H9 (cell line): ENCODE measurements at regions not wholly inside any gene's neighbourhood (a gene's known extent, or its start where the extent isn't known, plus 50 kb on each side); places are given as distances from the start of the nearest gene placed in this dataset.

Experiments
- DNase-seq: peaks from one replicate; pipeline ENCODE4 v3.0.0-alpha.2; 2017
- H2AFZ ChIP-seq: one replicate; pipeline ENCODE4 v1.6.1; 2013; ENCODE audit warnings: mild to moderate bottlenecking, low read length, control low read depth, moderate library complexity
- H2AK5ac ChIP-seq: 2 replicates; pipeline ENCODE4 v1.6.1; 2013; ENCODE audit warnings: low read length, control low read depth, mixed read lengths; ENCODE audit not compliant: insufficient read length
- H2BK120ac ChIP-seq: one replicate; pipeline ENCODE4 v1.6.1; 2013; ENCODE audit warnings: low read depth, mild to moderate bottlenecking, low read length, control low read depth, inconsistent platforms; ENCODE audit not compliant: poor library complexity, severe bottlenecking
- H2BK12ac ChIP-seq: 2 replicates; pipeline ENCODE4 v1.6.1; 2013; ENCODE audit warnings: low read length, control low read depth, mixed read lengths, low read depth; ENCODE audit not compliant: insufficient read length
- H2BK15ac ChIP-seq: 2 replicates; pipeline ENCODE4 v1.6.1; 2013; ENCODE audit warnings: low read depth, low read length, control low read depth
- H2BK20ac ChIP-seq: one replicate; pipeline ENCODE4 v1.6.1; 2013; ENCODE audit warnings: low read depth, mild to moderate bottlenecking, low read length, control low read depth, inconsistent platforms; ENCODE audit not compliant: poor library complexity, severe bottlenecking
- H2BK5ac ChIP-seq: 2 replicates; pipeline ENCODE4 v1.6.1; 2013; ENCODE audit warnings: low read length, control low read depth, mixed read lengths; ENCODE audit not compliant: insufficient read length
- H3K14ac ChIP-seq: 2 replicates; pipeline ENCODE4 v1.6.1; 2013; ENCODE audit warnings: low read length, control low read depth; ENCODE audit not compliant: insufficient read depth
- H3K18ac ChIP-seq: 2 replicates; pipeline ENCODE4 v1.6.1; 2013; ENCODE audit warnings: low read depth, mild to moderate bottlenecking, mixed read lengths, low read length, control low read depth; ENCODE audit not compliant: insufficient read length
- H3K23ac ChIP-seq: 2 replicates; pipeline ENCODE4 v1.6.1; 2013; ENCODE audit warnings: low read length, control low read depth, mixed read lengths, low read depth; ENCODE audit not compliant: insufficient read length
- H3K23me2 ChIP-seq: 2 replicates; pipeline ENCODE4 v1.6.1; 2013; ENCODE audit warnings: low read depth, mild to moderate bottlenecking, mixed read lengths, low read length, control low read depth; ENCODE audit not compliant: insufficient read length, poor library complexity, severe bottlenecking
- H3K27ac ChIP-seq: 2 replicates; pipeline ENCODE4 v1.5.1; 2013; ENCODE audit warnings: low read length, control low read depth, mixed read lengths, low read depth; ENCODE audit not compliant: insufficient read length
- H3K27me3 ChIP-seq: 2 replicates; pipeline ENCODE4 v1.6.1; 2013; ENCODE audit warnings: low read length, control low read depth, inconsistent platforms; ENCODE audit not compliant: insufficient read depth
- H3K4ac ChIP-seq: 2 replicates; pipeline ENCODE4 v1.6.1; 2013; ENCODE audit warnings: low read depth, mild to moderate bottlenecking, control low read depth, inconsistent platforms, low read length, moderate library complexity
- H3K4me1 ChIP-seq: 2 replicates; pipeline ENCODE4 v1.6.1; 2013; ENCODE audit warnings: low read length, control low read depth, inconsistent platforms; ENCODE audit not compliant: insufficient read depth
- H3K4me2 ChIP-seq: 2 replicates; pipeline ENCODE4 v1.6.1; 2013; ENCODE audit warnings: low read length, control low read depth, mixed read lengths; ENCODE audit not compliant: insufficient read length, insufficient read depth
- H3K56ac ChIP-seq: 2 replicates; pipeline ENCODE4 v1.6.1; 2013; ENCODE audit warnings: low read depth, mild to moderate bottlenecking, mixed read lengths, low read length, control low read depth; ENCODE audit not compliant: insufficient read length
- H3K79me1 ChIP-seq: 2 replicates; pipeline ENCODE4 v1.6.1; 2013; ENCODE audit warnings: low read depth, mild to moderate bottlenecking, moderate library complexity, low read length, control low read depth, inconsistent platforms; ENCODE audit not compliant: insufficient read depth, poor library complexity, severe bottlenecking
- H3K79me2 ChIP-seq: 2 replicates; pipeline ENCODE4 v1.6.1; 2013; ENCODE audit warnings: low read length, control low read depth, inconsistent platforms; ENCODE audit not compliant: insufficient read depth
- H3K9ac ChIP-seq: 2 replicates; pipeline ENCODE4 v1.6.1; 2013; ENCODE audit warnings: low read length, control low read depth, mixed read lengths; ENCODE audit not compliant: insufficient read length; ENCODE audit errors: extremely low read depth
- H3K9me3 ChIP-seq: one replicate; pipeline ENCODE4 v1.6.1; 2013; ENCODE audit warnings: low read depth, low read length, inconsistent platforms; ENCODE audit not compliant: control insufficient read depth
- H3T11ph ChIP-seq: one replicate; pipeline ENCODE4 v1.6.1; 2013; ENCODE audit warnings: mild to moderate bottlenecking, low read length, control low read depth, inconsistent platforms
- H4K20me1 ChIP-seq: one replicate; pipeline ENCODE4 v1.6.1; 2013; ENCODE audit not compliant: control insufficient read depth, insufficient read length, insufficient read depth
- H4K5ac ChIP-seq: 2 replicates; pipeline ENCODE4 v1.6.1; 2013; ENCODE audit warnings: low read depth, mild to moderate bottlenecking, mixed read lengths, low read length, control low read depth; ENCODE audit not compliant: insufficient read length
- H4K8ac ChIP-seq: replicated peaks from 2 replicates; pipeline ENCODE4 v1.6.1; 2013; ENCODE audit warnings: low read length, control low read depth, mixed read lengths, low read depth; ENCODE audit not compliant: insufficient read length
- H4K91ac ChIP-seq: 2 replicates; pipeline ENCODE4 v1.6.1; 2013; ENCODE audit warnings: low read depth, mild to moderate bottlenecking, moderate library complexity, mixed read lengths, low read length, control low read depth; ENCODE audit not compliant: insufficient read length
- H3K27ac Mint-ChIP-seq, 3 experiments: 2 replicates in 2 of 3; 3 replicates in 1 of 3; pipeline ENCODE4 v1.8.0; 2020 to 2021; ENCODE audit warnings: mixed read lengths in 3 of 3, mild to moderate bottlenecking in 1 of 3, moderate library complexity in 1 of 3
- H3K27me3 Mint-ChIP-seq: 2 replicates; pipeline ENCODE4 v1.8.0; 2021; ENCODE audit warnings: low read depth, mild to moderate bottlenecking, moderate library complexity, mixed read lengths
- H3K36me3 Mint-ChIP-seq, 3 experiments: 2 replicates in 2 of 3; 3 replicates in 1 of 3; pipeline ENCODE4 v1.8.0; 2020 to 2021; ENCODE audit warnings: low read depth in 3 of 3, mixed read lengths in 3 of 3; ENCODE audit not compliant: insufficient read depth in 1 of 3
- H3K4me1 Mint-ChIP-seq, 2 experiments: 2 replicates each; pipeline ENCODE4 v1.8.0; 2020; ENCODE audit warnings: mixed read lengths in 2 of 2
- H3K4me3 Mint-ChIP-seq, 2 experiments: 2 replicates in 1 of 2; 3 replicates in 1 of 2; pipeline ENCODE4 v1.8.0; 2020 to 2021; ENCODE audit warnings: mild to moderate bottlenecking in 2 of 2, mixed read lengths in 2 of 2, moderate library complexity in 1 of 2
- H3K9me3 Mint-ChIP-seq, 2 experiments: 2 replicates in 1 of 2; 3 replicates in 1 of 2; pipeline ENCODE4 v1.8.0; 2020; ENCODE audit warnings: mild to moderate bottlenecking in 2 of 2, mixed read lengths in 2 of 2, moderate library complexity in 1 of 2
- CTCF ChIP-seq: fragments of 200-600 bp; sonication (generic); conservative IDR thresholded peaks from 3 replicates; pipeline ENCODE4 v1.8.0; 2021; ENCODE audit warnings: antibody characterized with exemption, mild to moderate bottlenecking
- WGBS: extraction: QIAGEN DNeasy Blood & Tissue Kit; methylation state at CpG from one replicate; pipeline ENCODE4 v1.1.7; 2013; ENCODE audit warnings: missing lambda C conversion rate, low lambda C conversion rate, mixed read lengths; ENCODE audit not compliant: insufficient read length; ENCODE audit errors: extremely low coverage; 5-methylcytosine and 5-hydroxymethylcytosine counted together

DNA sequence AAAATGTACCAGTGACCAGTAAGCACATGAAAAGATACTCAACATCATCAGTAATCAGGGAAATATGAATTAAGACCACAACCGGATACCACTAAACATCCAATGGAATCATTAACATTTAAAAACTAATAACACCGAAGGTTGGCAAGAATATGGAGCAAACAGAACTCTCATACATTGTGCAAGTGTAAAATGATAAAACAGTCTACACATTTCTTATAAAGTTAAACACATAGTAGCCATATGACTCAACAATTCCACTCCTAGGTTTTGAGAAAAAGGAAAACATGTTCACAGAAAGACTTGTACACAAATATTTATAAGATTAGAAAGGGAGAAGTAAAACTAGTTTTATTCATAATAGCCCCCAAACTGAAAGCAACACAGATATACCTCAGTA is 60.3 kb upstream of the SLCO2A1 start:
- no peak for DNase-seq
- Histone ChIP-seq H3K4me2 (no peak overlapping the region), H2AK5ac (no peak overlapping the region), H3T11ph (no peak overlapping the region), H3K79me2 (no peaks in the 10 kb centered on the region), H3K9ac (no peak overlapping the region), H3K79me1 (no peaks in the 10 kb centered on the region), H2BK15ac (no peak overlapping the region), H3K4ac (no peak overlapping the region), H3K56ac (no peak overlapping the region), H2BK12ac (no peak overlapping the region), H4K5ac (no peak overlapping the region), H3K23me2 (no peaks in the 10 kb centered on the region), H2BK5ac (no peak overlapping the region), H2BK20ac (no peak overlapping the region), H3K9me3 (no peaks in the 10 kb centered on the region), H3K27ac (no peak overlapping the region), H3K27me3 (no peaks in the 10 kb centered on the region), H4K91ac (no peak overlapping the region), H3K23ac (no peak overlapping the region), H3K18ac (no peak overlapping the region), H3K4me1 (no peaks in the 10 kb centered on the region), H3K14ac (no peak overlapping the region), H4K8ac (no peak overlapping the region), H2AFZ (no peak overlapping the region), H4K20me1 (no peaks in the 10 kb centered on the region), H2BK120ac (no peak overlapping the region)
- H3K27ac Mint-ChIP-seq: no peak overlapping the region
- H3K27me3 Mint-ChIP-seq: peaks cover 2% of the 10 kb centered on the region; the same call in 1 of the 2 replicates
- H3K4me3 Mint-ChIP-seq: no peak overlapping the region
- H3K4me1 Mint-ChIP-seq: no peaks in the 10 kb centered on the region
- no CpG with 5 or more reads among the region's 2 CpGs for WGBS
- TF ChIP-seq CTCF: no peak
- peaks cover 3 to 7% of the 10 kb centered on the region in 2 experiments; a peak in 3 of 5 replicates for H3K9me3 Mint-ChIP-seq
- H3K36me3 Mint-ChIP-seq: no peaks in the 10 kb centered on the region; a peak in 1 of 7 replicates
